ENCODE measurements at regions not wholly inside any gene's neighbourhood (a gene's known extent, or its start where the extent isn't known, plus 50 kb on each side); places are given as distances from the start of the nearest gene placed in this dataset.

- Histone ChIP-seq H3K4me1 (peaks cover 8% of the 10 kb centered on the region; the same call in 1 of the 2 replicates), H3K27me3 (replicated peaks; ENCODE audit: control insufficient read depth, insufficient read depth, low read length) (no peaks in the 10 kb centered on the region), H3K4me3 (ENCODE audit: low read depth, low read length) (no peak overlapping the region), H3K36me3 (ENCODE audit: control insufficient read depth, insufficient read depth, low read length) (no peaks in the 10 kb centered on the region), H3K9me3 (no peaks in the 10 kb centered on the region)
- POLR2A ChIA-PET = no interaction called here
- no peak for DNase-seq
- CTCF ChIA-PET = no interaction called here
- H3K9me3 Mint-ChIP-seq (ENCODE audit: unreplicated experiment) = peaks cover 11% of the 10 kb centered on the region
- no peaks in the 10 kb centered on the region for H3K27me3 Mint-ChIP-seq (ENCODE audit: insufficient read depth, unreplicated experiment)
- no TSS peak for BruUV-seq (replicated peaks)
- H3K36me3 Mint-ChIP-seq (ENCODE audit: insufficient read depth, unreplicated experiment) = no peaks in the 10 kb centered on the region
- TF ChIP-seq CTCF (IDR thresholded peaks at IDR 0.05; ENCODE audit: insufficient read depth in 1 of 2, low read depth in 1 of 2, low read length in 1 of 2, severe bottlenecking in 1 of 2, unreplicated experiment in 1 of 2) = no peak
- H3K4me1 Mint-ChIP-seq (ENCODE audit: low read depth, unreplicated experiment) = peaks cover 2% of the 10 kb centered on the region
- intact Hi-C loops (cut with micrococcal nuclease; ENCODE audit: unreplicated experiment) = no loop called here
- H3K4me3 Mint-ChIP-seq (ENCODE audit: unreplicated experiment) = no peak overlapping the region
- H3K27ac Mint-ChIP-seq (ENCODE audit: unreplicated experiment) = no peak overlapping the region
Measured at GRCh38 chr3:152768478-152768877, 66.5 kb upstream of the P2RY1 start.

- no TSS peak for BruUV-seq (replicated peaks)
- peaks cover 8% of the 10 kb centered on the region; the same call in 1 of the 2 replicates for H3K4me1 ChIP-seq
- no peaks in the 10 kb centered on the region for H3K36me3 Mint-ChIP-seq (ENCODE audit: insufficient read depth, unreplicated experiment)
- CTCF ChIA-PET = interaction anchor here (0.5 kb wide), 1 partner anchor 187 kb away, joined by 3 read pairs; no protein-coding TSS in a partner anchor
- POLR2A ChIA-PET = no interaction called here
- no peaks in the 10 kb centered on the region for H3K9me3 ChIP-seq
- no peaks in the 10 kb centered on the region for H3K36me3 ChIP-seq (ENCODE audit: control insufficient read depth, insufficient read depth, low read length)
- intact Hi-C loops (cut with micrococcal nuclease; ENCODE audit: unreplicated experiment) = no loop called here
- DNase-seq = no peak
- peaks cover 11% of the 10 kb centered on the region for H3K9me3 Mint-ChIP-seq (ENCODE audit: unreplicated experiment)
- H3K4me1 Mint-ChIP-seq (ENCODE audit: low read depth, unreplicated experiment) = peaks cover 6% of the 10 kb centered on the region
- no peak overlapping the region for H3K27ac Mint-ChIP-seq (ENCODE audit: unreplicated experiment)
- no peak for TF ChIP-seq CTCF (IDR thresholded peaks at IDR 0.05; ENCODE audit: insufficient read depth in 1 of 2, low read depth in 1 of 2, low read length in 1 of 2, severe bottlenecking in 1 of 2, unreplicated experiment in 1 of 2)
- H3K4me3 ChIP-seq (ENCODE audit: low read depth, low read length) = no peak overlapping the region
- H3K27me3 Mint-ChIP-seq (ENCODE audit: insufficient read depth, unreplicated experiment) = no peaks in the 10 kb centered on the region
- no peaks in the 10 kb centered on the region for H3K27me3 ChIP-seq (replicated peaks; ENCODE audit: control insufficient read depth, insufficient read depth, low read length)
- no peak overlapping the region for H3K4me3 Mint-ChIP-seq (ENCODE audit: unreplicated experiment)
Measured at GRCh38 chr3:152769523-152769922, 65.4 kb upstream of the P2RY1 start.

GRCh38 chr3:152770296-152770695, 64.6 kb upstream of the P2RY1 start:
- BruUV-seq (replicated peaks) = no TSS peak
- DNase-seq = no peak
- Mint-ChIP-seq H3K27me3 (ENCODE audit: insufficient read depth, unreplicated experiment) (no peaks in the 10 kb centered on the region), H3K36me3 (ENCODE audit: insufficient read depth, unreplicated experiment) (no peaks in the 10 kb centered on the region), H3K27ac (ENCODE audit: unreplicated experiment) (no peak overlapping the region), H3K9me3 (ENCODE audit: unreplicated experiment) (peaks cover 5% of the 10 kb centered on the region), H3K4me1 (ENCODE audit: low read depth, unreplicated experiment) (peaks cover 6% of the 10 kb centered on the region), H3K4me3 (ENCODE audit: unreplicated experiment) (no peak overlapping the region)
- no peak for TF ChIP-seq CTCF (IDR thresholded peaks at IDR 0.05; ENCODE audit: insufficient read depth in 1 of 2, low read depth in 1 of 2, low read length in 1 of 2, severe bottlenecking in 1 of 2, unreplicated experiment in 1 of 2)
- Histone ChIP-seq H3K4me1 (peaks cover 8% of the 10 kb centered on the region; the same call in 1 of the 2 replicates), H3K9me3 (no peaks in the 10 kb centered on the region), H3K36me3 (ENCODE audit: control insufficient read depth, insufficient read depth, low read length) (no peaks in the 10 kb centered on the region), H3K27me3 (replicated peaks; ENCODE audit: control insufficient read depth, insufficient read depth, low read length) (no peaks in the 10 kb centered on the region), H3K4me3 (ENCODE audit: low read depth, low read length) (no peak overlapping the region)
- ChIA-PET CTCF (no interaction called here), POLR2A (no interaction called here)
- intact Hi-C loops (cut with micrococcal nuclease; ENCODE audit: unreplicated experiment) = no loop called here

Measured in Caco-2 (cell line).